GM23338 (cell line): ENCODE measurements at regions not wholly inside any gene's neighbourhood (a gene's known extent, or its start where the extent isn't known, plus 50 kb on each side); places are given as distances from the start of the nearest gene placed in this dataset.

Experiments used
- CTCF ChIP-seq, 2 experiments: fragments of 200-600 bp in 1 of 2; sonication (generic) in 1 of 2; conservative IDR thresholded peaks; 2 replicates each; pipeline versions ENCODE4 v1.5.1 to v1.6.1; 2016 to 2017; ENCODE audit warnings: antibody characterized with exemption in 2 of 2, low read depth in 2 of 2, mild to moderate bottlenecking in 2 of 2, moderate library complexity in 1 of 2
- EZH2 ChIP-seq: fragments of 200-600 bp; sonication (generic); IDR thresholded peaks from one replicate; pipeline ENCODE4 v1.8.0; 2017; ENCODE audit warnings: antibody characterized with exemption, mild to moderate bottlenecking, low read depth; ENCODE audit not compliant: unreplicated experiment
- EZH2phosphoT487 ChIP-seq: fragments of 200-600 bp; sonication (generic); IDR thresholded peaks from one replicate; pipeline ENCODE4 v1.8.1; 2018; ENCODE audit warnings: antibody characterized with exemption; ENCODE audit not compliant: unreplicated experiment
- POLR2AphosphoS5 ChIP-seq: IDR thresholded peaks from 2 replicates; pipeline ENCODE4 v1.6.1; 2016; ENCODE audit warnings: antibody characterized with exemption, low read depth
- TF ChIP-seq, protein P1 (sequence below): IDR thresholded peaks from one replicate; pipeline ENCODE4 v1.6.1; 2018; ENCODE audit warnings: antibody characterized with exemption; ENCODE audit not compliant: unreplicated experiment

DNA sequence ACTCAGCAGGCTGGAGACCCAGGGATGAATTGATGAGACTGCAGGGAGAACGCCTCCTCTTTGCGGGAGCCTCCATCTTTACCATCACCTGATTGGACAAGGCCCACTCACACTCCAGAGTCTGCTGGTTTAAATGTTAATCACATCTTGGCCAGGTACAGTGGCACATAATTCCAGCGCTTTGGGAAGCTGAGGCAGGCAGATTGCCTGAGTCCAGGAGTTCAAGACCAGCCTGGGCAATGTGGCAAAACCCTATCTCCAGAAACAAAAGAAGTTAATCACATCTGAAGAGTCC lies 121.8 kb upstream of the C1orf174 start:
- TF ChIP-seq POLR2AphosphoS5 (no peak), CTCF (conservative IDR thresholded peaks at IDR 0.05; ENCODE audit: low read depth in 2 of 2) (no peak), EZH2phosphoT487 (no peak), EZH2 (no peak)
- TF ChIP-seq, protein P1, sequence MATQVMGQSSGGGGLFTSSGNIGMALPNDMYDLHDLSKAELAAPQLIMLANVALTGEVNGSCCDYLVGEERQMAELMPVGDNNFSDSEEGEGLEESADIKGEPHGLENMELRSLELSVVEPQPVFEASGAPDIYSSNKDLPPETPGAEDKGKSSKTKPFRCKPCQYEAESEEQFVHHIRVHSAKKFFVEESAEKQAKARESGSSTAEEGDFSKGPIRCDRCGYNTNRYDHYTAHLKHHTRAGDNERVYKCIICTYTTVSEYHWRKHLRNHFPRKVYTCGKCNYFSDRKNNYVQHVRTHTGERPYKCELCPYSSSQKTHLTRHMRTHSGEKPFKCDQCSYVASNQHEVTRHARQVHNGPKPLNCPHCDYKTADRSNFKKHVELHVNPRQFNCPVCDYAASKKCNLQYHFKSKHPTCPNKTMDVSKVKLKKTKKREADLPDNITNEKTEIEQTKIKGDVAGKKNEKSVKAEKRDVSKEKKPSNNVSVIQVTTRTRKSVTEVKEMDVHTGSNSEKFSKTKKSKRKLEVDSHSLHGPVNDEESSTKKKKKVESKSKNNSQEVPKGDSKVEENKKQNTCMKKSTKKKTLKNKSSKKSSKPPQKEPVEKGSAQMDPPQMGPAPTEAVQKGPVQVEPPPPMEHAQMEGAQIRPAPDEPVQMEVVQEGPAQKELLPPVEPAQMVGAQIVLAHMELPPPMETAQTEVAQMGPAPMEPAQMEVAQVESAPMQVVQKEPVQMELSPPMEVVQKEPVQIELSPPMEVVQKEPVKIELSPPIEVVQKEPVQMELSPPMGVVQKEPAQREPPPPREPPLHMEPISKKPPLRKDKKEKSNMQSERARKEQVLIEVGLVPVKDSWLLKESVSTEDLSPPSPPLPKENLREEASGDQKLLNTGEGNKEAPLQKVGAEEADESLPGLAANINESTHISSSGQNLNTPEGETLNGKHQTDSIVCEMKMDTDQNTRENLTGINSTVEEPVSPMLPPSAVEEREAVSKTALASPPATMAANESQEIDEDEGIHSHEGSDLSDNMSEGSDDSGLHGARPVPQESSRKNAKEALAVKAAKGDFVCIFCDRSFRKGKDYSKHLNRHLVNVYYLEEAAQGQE = no peak
